NCI-H82 treated with DMSO at 0.1 percent for 48 hours (cell line): ENCODE measurements at regions not wholly inside any gene's neighbourhood (a gene's known extent, or its start where the extent isn't known, plus 50 kb on each side); places are given as distances from the start of the nearest gene placed in this dataset.
A peak's percentile ranks its signal among the peaks of the same experiment; 100 is the strongest.

Source experiments
- DNase-seq: peaks from one replicate; lab custom pipeline; 2025; ENCODE audit not compliant: unreplicated experiment; lab: John Stamatoyannopoulos, UW

DNA sequence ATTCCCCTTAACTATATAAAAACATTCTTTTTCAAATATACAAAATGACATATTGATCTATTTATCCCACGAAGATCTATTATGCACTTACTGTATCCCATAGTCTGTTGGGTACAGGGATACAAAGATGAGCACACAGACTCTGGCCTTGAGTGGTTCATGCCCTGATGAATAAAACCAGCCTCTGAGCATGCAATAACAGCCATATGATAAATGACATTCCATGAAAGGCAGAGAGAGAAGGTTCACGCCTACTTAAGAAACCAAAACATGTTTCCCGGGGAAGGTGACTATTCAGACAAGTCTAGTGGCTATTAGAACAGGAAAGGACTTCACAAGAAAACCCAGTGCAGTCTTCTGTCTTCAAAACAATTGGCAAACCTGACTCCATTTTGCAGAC, 406.2 kb upstream of the BRINP1 start:
- no peak for DNase-seq

DNA sequence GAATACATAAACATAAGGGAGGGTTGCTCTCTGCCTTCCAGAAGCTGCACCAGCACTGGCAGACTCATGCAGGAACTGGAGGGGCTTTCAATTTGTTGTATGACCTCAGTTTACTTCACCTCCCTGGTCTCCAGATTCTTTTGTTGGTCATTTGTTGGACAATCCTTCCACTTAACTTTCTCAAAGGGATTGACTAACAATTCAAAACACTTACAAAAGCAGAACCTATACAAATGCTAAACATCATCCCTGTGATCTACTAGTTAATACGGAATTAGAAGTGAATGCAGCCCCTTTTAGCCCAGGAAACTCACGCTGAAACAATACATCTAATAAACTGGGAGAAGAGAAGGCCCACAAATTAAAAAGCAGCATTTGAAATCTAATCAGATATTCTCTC, 404.6 kb upstream of the BRINP1 start:
- DNase-seq, result no peak

DNA sequence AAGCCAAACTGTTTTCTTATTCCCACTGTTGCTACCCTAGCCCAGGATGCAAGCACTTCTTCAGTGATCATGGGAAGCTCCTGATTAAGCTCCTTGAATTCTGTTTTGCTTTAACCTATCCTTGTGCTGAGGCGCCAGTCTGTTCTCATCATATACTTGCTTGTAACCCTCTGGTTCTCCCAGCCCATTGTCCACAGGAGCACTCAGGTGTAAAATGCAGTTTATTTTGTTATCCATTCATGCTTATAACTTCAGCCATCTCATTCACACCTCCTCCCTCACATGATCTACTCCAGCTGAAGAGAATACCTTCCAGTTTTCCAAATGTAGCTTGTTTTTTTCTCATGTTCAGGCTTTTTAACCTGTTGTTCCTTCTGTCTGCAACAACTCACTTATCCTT, 402.1 kb upstream of the BRINP1 start:
- DNase-seq, result no peak

- DNase-seq, result no peak
Measured at GRCh38 chr9:119768266-119768665, 399.0 kb upstream of the BRINP1 start.

DNA sequence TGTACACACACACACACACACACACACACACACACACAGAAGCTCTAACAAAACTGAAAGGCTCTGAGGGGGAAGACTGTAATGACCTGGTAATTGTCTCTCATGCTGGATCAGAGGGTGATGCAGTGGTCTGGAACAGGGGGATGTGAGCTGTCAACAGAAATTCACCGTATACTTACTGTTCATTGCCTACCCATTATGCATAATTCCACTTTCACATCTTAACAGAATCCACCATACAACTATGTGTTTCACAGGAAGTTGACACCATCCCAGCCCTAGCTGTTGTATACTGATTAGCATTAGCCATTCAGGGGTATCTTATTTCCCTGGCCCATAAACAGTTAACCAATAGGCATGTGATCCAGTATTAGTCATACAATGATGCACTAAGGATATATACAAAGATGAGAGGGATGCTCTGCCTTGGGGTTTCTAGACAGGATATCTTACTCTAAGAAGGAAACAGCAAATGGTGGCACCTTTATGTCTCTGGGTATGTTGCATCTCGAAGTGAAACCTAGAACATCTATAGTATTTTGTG, 396.5 kb upstream of the BRINP1 start:
- DNase-seq, result no peak

DNA sequence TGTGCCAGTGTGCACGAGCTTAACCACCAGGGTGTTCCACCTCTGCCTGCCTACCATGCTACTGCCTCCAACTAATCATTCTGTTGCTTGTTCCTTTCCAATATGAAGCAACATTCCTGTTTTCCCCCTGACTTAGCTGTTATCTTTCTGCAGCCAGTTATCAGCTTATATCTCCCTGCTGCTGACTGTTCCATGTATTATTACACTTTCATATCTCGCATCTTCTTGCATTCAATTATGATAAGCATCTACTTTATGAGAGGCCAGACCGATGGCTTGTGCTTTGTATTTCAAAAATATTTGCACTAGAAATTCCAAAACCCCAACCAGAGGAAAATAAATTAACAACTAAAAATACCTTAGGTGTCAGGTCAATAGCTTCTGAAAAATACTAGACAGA, 394.0 kb upstream of the BRINP1 start:
- DNase-seq, result no peak

DNA sequence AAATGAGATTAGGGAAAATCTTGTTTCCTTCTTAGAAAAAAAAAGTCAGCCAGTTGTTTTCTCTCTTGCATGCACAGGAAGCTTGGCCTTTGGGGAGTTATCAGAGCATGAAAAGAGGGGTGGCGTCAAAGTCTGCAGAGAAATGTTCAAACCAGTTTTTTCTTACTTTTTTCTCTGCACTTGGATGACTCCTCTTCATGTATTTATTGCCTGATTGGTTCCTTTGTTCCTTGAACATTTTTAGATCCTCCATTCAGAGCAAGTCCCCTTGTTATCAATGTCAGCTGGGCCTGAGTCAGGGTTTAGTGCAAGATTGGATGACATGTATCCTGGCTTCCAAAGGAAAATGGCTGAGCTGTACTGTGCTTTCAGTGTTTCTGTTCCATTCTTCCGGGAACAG, 392.6 kb upstream of the BRINP1 start:
- DNase-seq, result no peak

- no peak for DNase-seq
Measured at GRCh38 chr9:119758990-119759389, 389.8 kb upstream of the BRINP1 start.

GRCh38 chr9:119758241-119758640, 389.0 kb upstream of the BRINP1 start:
- DNase-seq, result no peak

- DNase-seq, result no peak
Measured at GRCh38 chr9:119739476-119739875, 370.2 kb upstream of the BRINP1 start.

DNA sequence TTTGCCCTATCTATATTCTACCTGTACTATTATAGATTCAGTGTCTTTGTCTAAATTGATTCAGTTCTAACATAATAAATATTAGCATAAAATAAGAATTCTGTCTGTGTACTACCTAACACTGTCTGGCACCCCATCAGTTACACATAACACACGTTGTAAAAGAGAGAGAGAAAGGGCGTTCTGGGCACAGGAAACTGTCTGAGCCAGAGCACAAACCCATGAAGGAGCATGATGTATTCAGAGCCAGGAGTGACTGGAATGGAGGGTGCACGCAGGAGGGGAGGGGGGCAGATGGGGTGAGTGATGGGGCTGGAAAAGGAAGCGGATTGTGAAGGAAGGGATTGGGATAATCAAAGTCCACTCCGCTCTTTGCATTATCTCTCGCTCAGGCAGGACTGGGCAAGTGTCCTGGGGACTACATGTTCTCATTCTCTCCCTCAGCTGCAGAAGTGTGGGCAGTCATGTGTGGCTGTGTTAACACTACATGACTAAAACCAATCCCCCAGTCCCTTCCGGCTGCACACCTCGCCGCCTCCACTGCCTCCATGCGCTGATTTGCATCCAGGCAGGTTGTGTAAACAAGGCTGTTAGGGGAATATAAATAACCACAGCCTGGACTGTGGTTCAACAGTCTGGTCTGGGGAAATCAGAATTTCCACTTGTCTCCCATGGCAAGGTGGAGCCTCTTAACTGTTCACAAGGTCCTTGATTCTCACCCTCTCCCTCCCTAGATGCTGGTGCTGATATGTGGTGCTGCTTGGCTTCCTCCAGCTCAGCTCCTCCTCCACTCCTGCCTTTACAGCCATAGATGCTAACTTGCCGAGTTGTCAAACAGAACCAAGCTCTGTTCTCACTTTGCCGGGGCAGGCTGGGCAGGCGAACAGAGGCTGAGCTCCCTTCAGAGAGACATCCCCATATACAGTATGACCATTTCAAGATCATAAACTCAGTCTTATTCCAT, 367.5 kb upstream of the BRINP1 start:
- DNase-seq, result peak; percentile 5

DNA sequence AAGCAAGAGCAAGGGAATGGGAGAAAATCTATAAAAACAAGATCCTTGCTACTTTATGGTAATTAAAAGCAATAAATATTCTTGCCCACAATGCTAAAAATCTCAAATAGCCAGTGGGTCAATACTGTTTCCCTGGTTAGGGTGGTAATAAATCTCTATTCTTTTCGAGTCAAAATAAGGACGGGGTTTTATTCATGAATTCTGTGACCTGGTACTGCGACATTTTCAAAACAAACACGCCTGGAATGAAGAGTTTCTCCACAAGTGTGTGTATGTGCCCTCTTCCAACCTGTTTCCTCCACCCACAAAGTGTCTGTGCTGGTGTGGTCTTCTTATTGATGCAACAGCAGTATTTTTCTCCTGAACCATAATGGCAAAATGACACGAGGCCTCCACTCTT, 358.8 kb upstream of the BRINP1 start:
- no peak for DNase-seq

- no peak for DNase-seq
Measured at GRCh38 chr9:119726035-119726434, 356.8 kb upstream of the BRINP1 start.

- no peak for DNase-seq
Measured at GRCh38 chr9:119722384-119722783, 353.1 kb upstream of the BRINP1 start.

DNA sequence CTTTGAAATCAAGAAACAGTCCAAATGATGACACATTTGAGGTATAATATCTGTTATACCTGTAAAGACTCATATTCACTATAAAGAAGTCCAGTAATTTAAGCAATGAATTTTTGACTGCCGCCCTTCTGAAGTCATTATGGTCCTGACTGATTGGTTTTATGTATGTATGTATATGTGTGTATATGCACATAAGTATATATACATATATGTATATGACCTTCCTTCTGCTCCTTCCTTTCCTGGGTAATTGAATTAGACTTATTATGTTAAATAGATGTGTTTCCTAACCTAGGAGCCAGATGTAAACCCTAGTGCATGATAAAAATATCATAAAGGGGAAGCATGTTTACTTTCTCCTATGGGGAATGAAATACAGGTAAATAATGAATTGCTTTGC, 343.1 kb upstream of the BRINP1 start:
- DNase-seq, result no peak

GRCh38 chr9:119709431-119709830, 340.2 kb upstream of the BRINP1 start:
- no peak for DNase-seq

DNA sequence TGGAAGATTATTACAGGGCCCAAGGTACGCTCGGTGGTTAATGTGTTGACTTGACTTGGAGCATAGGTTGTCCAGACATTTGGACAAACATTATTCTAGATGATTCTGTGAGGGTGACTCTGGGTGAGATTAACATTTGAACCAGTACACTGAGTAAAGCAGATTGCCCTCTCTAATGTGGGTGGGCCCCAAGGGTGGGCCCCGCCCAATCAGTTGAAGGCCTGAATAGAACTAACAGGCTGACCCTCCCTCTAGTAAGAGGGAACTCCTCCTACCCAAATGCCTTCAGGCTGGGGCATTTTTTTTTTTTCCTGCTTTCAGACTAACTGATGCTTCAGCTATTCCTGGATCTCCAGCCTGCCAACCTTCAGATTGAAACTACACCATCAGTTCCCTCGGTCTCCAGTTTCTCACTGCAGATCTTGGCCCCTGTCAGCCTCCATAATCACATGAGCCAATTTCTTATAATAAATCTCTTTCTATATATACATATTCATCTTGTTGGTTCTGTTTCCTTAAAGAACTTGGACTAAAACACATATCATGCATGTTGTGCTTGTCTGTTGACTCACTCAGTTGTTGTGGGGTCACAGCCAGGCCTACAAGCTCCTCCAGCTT, 338.1 kb upstream of the BRINP1 start:
- DNase-seq, result no peak

DNA sequence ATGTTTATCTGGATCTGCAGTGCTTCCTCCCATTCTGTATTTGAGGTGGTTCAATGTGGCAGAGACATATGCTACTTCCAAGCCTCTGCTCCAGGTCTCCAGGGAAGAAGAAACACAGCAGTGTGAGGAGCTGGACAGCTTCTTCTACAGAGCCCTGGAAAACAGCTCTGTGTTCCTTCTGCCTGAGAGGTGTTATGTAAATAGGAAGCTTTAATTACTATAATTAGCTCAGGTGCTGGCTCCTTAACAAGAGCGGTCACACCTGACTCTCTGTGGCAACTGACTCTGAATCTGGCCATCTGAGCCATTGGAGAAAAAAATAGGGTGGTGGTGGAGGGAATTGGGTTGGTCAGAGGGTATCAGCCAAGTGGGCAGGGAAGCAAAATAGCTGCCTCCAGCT, 332.4 kb upstream of the BRINP1 start:
- DNase-seq, result no peak

GRCh38 chr9:119698535-119698934, 329.3 kb upstream of the BRINP1 start:
- DNase-seq, result no peak

DNA sequence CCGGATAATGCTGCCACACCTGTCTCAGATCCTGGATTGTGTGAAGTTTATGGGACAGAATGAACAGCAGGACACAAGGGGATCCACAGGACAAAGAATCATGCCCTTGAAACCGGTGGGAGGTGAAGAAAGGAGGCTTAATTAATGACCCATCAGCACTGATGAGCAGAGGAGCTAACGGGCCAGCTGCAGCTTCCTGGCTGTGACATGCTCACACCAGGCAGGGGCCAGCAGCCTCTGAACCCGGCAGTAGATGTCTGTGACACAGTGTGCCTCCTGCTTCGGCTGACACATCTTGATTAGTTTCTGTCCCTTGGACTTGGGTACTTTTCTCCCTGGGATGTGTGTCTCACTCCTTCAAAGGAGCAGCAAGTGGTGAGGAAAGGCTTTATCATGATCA, 328.8 kb upstream of the BRINP1 start:
- no peak for DNase-seq

DNA sequence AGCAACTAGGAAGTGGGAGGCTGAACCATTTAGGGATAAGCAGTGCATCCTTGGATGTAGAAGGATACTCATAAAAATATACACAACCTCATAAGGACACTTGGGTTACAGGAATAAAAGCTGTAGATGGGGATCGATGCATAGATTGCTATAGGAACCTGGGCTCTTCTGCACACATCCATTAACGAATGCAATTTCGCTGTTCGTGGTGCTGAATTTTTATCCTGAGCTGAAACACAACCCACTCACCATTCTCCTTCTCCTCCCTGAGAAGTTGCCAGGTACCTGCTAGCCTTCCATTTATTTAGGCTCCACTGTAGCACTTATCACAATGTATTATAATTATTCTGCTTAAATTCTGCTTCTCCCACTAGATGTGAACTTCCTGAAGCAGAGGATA, 320.6 kb upstream of the BRINP1 start:
- DNase-seq, result no peak

DNA sequence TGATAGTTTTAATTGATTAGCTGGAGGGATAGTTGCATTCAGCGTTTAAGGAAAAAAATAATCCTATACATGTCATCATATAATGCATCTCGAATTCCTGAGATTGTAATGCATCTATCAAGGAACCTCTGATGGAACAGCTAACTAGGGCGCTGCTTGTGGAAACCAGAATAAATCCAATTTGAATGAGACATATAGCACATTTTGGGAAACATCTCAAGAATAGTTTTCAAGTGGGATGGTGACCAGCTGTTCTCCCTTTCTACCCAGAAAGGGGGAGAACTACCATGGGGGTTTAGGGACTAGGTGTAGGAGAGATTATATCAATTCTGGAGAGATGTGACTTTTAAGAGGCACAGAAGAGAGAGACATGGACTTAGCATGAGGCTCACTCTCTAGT, 319.3 kb upstream of the BRINP1 start:
- no peak for DNase-seq
